Ovary (tissue), 3 donors: ENCODE measurements at regions not wholly inside any gene's neighbourhood (a gene's known extent, or its start where the extent isn't known, plus 50 kb on each side); places are given as distances from the start of the nearest gene placed in this dataset.

Source experiments
- CTCF ChIP-seq, 3 donors: fragments of 450-650 bp in 2 of 3; fragments of 200-600 bp in 1 of 3; IDR thresholded peaks; one replicate each; pipeline versions ENCODE4 v1.5.1 to v1.8.0; 2016 to 2022; ENCODE audit warnings: antibody characterized with exemption in 3 of 3, mild to moderate bottlenecking in 1 of 3
- EP300 ChIP-seq: sonication (generic); formaldehyde crosslinking; IDR thresholded peaks from one replicate; pipeline ENCODE4 v1.6.1; 2017; ENCODE audit warnings: antibody characterized with exemption
- POLR2A ChIP-seq: fragments of 450-650 bp; IDR thresholded peaks from one replicate; pipeline ENCODE4 v1.6.1; 2017; ENCODE audit warnings: antibody characterized with exemption, mild to moderate bottlenecking, moderate library complexity
- donor health status: DM: no; HTN: no; CAD: no.

- no peak for TF ChIP-seq CTCF (IDR thresholded peaks at IDR 0.05)
- no peak for TF ChIP-seq EP300
- TF ChIP-seq POLR2A, result no peak
Observed at GRCh38 chr10:121087129-121087528, 236.0 kb downstream of the WDR11 start.
